ENCODE measurements at regions not wholly inside any gene's neighbourhood (a gene's known extent, or its start where the extent isn't known, plus 50 kb on each side); places are given as distances from the start of the nearest gene placed in this dataset.

DNA sequence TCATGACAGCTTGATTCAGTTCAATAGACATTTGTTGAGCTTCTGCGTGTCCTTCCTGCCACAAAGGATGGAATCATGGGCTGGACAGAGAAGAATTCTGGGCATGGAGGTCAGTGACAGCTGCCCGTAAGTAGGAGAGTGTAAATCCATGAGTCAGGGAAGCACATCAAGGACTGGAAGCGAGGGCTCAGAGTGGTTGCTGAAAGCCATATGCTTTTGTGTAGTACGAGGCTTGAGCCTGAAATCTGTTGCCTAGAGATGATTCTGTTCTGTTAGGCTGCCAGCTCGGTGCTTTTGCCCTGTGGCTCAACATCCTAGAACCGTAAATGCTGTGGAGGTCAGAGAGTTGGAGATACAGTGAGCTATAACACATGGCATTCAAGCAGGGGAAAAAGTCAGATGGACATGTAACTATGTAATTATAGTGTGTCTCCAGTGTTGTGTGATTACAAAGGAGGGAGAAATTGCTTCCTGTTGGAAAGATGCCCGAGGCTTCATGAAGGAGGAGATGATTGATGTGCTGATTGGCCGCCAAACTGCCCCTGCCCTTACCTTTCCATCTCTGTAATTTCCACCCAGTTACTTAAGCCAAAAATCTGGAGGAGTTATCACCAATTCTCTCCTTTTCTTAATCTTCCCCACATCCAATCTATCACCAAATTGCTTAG lies 92.8 kb upstream of the CACNA1E start:
- Histone ChIP-seq H3K27ac (ENCODE audit: extremely low read depth, low read depth, low read length) (no peak overlapping the region), H3K4me3 (ENCODE audit: low read depth, low read length) (no peak overlapping the region), H3K9me3 (ENCODE audit: control insufficient read depth, insufficient read depth, low read depth, low read length) (no peaks in the 10 kb centered on the region), H3K36me3 (ENCODE audit: control insufficient read depth in 2 of 2, insufficient read depth in 1 of 2, low read length in 2 of 2) (no peaks in the 10 kb centered on the region), H3K4me1 (ENCODE audit: control insufficient read depth, insufficient read depth, low read length) (0 out of 2 replicates have a peak, but pooled peaks cover 3% of the 10 kb centered on the region)
- CTCF ChIA-PET, result interaction anchor here (0.7 to 1.2 kb wide), 4 partner anchors 9 to 200 kb away, joined by 3 to 4 read pairs (median 3); no protein-coding TSS in a partner anchor
- TF ChIP-seq, protein P1, sequence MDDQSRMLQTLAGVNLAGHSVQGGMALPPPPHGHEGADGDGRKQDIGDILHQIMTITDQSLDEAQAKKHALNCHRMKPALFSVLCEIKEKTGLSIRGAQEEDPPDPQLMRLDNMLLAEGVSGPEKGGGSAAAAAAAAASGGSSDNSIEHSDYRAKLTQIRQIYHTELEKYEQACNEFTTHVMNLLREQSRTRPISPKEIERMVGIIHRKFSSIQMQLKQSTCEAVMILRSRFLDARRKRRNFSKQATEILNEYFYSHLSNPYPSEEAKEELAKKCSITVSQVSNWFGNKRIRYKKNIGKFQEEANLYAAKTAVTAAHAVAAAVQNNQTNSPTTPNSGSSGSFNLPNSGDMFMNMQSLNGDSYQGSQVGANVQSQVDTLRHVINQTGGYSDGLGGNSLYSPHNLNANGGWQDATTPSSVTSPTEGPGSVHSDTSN (CRISPR knock-in tag; IDR thresholded peaks at IDR 0.05), result no peak
- TF ChIP-seq TCF7L2 (IDR thresholded peaks at IDR 0.05; ENCODE audit: borderline replicate concordance, low read depth, low read length) (0 out of 2 replicates have a peak, but pooled peaks have one; percentile 41), OSR2 (tag by site-specific recombination; IDR thresholded peaks at IDR 0.05) (0 out of 2 replicates have a peak, but pooled peaks have one; percentile 15), TRIM28 (IDR thresholded peaks at IDR 0.05; ENCODE audit: borderline replicate concordance, low read length) (peak; percentile 67; the same call in 1 of the 2 replicates), ZNF529 (tag by site-specific recombination; IDR thresholded peaks at IDR 0.05; ENCODE audit: insufficient replicate concordance) (no peak), ZNF530 (tag by site-specific recombination; IDR thresholded peaks at IDR 0.05; ENCODE audit: low read depth) (peak; percentile 83; the same call in 1 of the 2 replicates), SP7 (tag by site-specific recombination; IDR thresholded peaks at IDR 0.05) (peak; percentile 97), WT1 (tag by site-specific recombination; IDR thresholded peaks at IDR 0.05) (0 out of 2 replicates have a peak, but pooled peaks have one; percentile 16)
- TF ChIP-seq, protein P2, sequence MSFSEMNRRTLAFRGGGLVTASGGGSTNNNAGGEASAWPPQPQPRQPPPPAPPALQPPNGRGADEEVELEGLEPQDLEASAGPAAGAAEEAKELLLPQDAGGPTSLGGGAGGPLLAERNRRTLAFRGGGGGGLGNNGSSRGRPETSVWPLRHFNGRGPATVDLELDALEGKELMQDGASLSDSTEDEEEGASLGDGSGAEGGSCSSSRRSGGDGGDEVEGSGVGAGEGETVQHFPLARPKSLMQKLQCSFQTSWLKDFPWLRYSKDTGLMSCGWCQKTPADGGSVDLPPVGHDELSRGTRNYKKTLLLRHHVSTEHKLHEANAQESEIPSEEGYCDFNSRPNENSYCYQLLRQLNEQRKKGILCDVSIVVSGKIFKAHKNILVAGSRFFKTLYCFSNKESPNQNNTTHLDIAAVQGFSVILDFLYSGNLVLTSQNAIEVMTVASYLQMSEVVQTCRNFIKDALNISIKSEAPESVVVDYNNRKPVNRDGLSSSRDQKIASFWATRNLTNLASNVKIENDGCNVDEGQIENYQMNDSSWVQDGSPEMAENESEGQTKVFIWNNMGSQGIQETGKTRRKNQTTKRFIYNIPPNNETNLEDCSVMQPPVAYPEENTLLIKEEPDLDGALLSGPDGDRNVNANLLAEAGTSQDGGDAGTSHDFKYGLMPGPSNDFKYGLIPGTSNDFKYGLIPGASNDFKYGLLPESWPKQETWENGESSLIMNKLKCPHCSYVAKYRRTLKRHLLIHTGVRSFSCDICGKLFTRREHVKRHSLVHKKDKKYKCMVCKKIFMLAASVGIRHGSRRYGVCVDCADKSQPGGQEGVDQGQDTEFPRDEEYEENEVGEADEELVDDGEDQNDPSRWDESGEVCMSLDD (tag by site-specific recombination; IDR thresholded peaks at IDR 0.05), result no peak
- TF ChIP-seq, protein P3, sequence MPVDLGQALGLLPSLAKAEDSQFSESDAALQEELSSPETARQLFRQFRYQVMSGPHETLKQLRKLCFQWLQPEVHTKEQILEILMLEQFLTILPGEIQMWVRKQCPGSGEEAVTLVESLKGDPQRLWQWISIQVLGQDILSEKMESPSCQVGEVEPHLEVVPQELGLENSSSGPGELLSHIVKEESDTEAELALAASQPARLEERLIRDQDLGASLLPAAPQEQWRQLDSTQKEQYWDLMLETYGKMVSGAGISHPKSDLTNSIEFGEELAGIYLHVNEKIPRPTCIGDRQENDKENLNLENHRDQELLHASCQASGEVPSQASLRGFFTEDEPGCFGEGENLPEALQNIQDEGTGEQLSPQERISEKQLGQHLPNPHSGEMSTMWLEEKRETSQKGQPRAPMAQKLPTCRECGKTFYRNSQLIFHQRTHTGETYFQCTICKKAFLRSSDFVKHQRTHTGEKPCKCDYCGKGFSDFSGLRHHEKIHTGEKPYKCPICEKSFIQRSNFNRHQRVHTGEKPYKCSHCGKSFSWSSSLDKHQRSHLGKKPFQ (tag by site-specific recombination; IDR thresholded peaks at IDR 0.05), result no peak
- POLR2A ChIA-PET, result no interaction called here

DNA sequence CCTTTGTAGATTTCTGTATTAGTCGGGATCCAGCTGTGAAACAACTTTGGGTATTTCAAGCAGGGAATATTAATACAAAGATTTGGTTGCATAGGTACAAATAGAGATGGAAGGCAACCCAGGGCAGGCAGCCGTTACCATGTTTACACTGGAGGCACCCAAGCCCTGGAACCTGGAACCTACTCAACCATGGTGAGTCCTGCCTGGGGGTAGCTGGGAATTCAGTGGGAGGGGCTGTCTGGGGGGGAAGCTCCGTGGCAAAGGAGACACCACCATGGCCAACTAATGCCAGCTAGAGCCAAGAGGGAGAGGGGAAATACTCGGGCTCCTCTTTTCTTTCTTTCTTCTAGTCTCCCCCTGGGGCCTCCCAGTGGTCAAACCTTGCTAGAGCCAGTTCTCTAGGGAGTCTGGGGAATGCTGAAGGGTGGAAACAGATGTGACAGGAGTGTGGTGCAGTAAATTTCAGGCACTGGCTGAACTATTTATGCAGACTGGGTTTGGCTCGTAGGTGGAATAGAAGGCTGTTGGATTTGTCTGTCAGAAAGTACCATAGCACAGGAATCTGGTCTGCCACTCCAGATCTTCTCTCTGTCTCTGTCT lies 91.9 kb upstream of the CACNA1E start:
- ChIA-PET POLR2A (no interaction called here), CTCF (interaction anchor here (0.6 to 1.2 kb wide), 3 partner anchors 10 to 33 kb away, joined by 3 to 5 read pairs (median 4); no protein-coding TSS in a partner anchor)
- Histone ChIP-seq H3K36me3 (ENCODE audit: control insufficient read depth in 2 of 2, insufficient read depth in 1 of 2, low read length in 2 of 2) (no peaks in the 10 kb centered on the region), H3K27ac (ENCODE audit: extremely low read depth, low read depth, low read length) (no peak overlapping the region), H3K4me1 (ENCODE audit: control insufficient read depth, insufficient read depth, low read length) (0 out of 2 replicates have a peak, but pooled peaks cover 3% of the 10 kb centered on the region), H3K9me3 (ENCODE audit: control insufficient read depth, insufficient read depth, low read depth, low read length) (no peaks in the 10 kb centered on the region), H3K4me3 (ENCODE audit: low read depth, low read length) (no peak overlapping the region)
- TF ChIP-seq, protein P4, sequence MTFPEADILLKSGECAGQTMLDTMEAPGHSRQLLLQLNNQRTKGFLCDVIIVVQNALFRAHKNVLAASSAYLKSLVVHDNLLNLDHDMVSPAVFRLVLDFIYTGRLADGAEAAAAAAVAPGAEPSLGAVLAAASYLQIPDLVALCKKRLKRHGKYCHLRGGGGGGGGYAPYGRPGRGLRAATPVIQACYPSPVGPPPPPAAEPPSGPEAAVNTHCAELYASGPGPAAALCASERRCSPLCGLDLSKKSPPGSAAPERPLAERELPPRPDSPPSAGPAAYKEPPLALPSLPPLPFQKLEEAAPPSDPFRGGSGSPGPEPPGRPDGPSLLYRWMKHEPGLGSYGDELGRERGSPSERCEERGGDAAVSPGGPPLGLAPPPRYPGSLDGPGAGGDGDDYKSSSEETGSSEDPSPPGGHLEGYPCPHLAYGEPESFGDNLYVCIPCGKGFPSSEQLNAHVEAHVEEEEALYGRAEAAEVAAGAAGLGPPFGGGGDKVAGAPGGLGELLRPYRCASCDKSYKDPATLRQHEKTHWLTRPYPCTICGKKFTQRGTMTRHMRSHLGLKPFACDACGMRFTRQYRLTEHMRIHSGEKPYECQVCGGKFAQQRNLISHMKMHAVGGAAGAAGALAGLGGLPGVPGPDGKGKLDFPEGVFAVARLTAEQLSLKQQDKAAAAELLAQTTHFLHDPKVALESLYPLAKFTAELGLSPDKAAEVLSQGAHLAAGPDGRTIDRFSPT (tag by site-specific recombination; IDR thresholded peaks at IDR 0.05), result no peak
- no peak for TF ChIP-seq EGR2 (tag by site-specific recombination; IDR thresholded peaks at IDR 0.05; ENCODE audit: low read depth)
- no peak for TF ChIP-seq ZNF133 (tag by site-specific recombination; IDR thresholded peaks at IDR 0.05)
- TF ChIP-seq, protein P5, sequence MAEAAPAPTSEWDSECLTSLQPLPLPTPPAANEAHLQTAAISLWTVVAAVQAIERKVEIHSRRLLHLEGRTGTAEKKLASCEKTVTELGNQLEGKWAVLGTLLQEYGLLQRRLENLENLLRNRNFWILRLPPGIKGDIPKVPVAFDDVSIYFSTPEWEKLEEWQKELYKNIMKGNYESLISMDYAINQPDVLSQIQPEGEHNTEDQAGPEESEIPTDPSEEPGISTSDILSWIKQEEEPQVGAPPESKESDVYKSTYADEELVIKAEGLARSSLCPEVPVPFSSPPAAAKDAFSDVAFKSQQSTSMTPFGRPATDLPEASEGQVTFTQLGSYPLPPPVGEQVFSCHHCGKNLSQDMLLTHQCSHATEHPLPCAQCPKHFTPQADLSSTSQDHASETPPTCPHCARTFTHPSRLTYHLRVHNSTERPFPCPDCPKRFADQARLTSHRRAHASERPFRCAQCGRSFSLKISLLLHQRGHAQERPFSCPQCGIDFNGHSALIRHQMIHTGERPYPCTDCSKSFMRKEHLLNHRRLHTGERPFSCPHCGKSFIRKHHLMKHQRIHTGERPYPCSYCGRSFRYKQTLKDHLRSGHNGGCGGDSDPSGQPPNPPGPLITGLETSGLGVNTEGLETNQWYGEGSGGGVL (tag by site-specific recombination; IDR thresholded peaks at IDR 0.05), result peak; percentile 24; the same call in 1 of the 2 replicates
- no peak for TF ChIP-seq ZNF837 (tag by site-specific recombination; IDR thresholded peaks at IDR 0.05)
- TF ChIP-seq ZNF610 (tag by site-specific recombination; IDR thresholded peaks at IDR 0.05; ENCODE audit: borderline replicate concordance), result no peak
- TF ChIP-seq ZNF791 (tag by site-specific recombination; IDR thresholded peaks at IDR 0.05), result no peak
- no peak for TF ChIP-seq ZNF830 (tag by site-specific recombination; IDR thresholded peaks at IDR 0.05; ENCODE audit: low read depth)
- TF ChIP-seq, protein P6, sequence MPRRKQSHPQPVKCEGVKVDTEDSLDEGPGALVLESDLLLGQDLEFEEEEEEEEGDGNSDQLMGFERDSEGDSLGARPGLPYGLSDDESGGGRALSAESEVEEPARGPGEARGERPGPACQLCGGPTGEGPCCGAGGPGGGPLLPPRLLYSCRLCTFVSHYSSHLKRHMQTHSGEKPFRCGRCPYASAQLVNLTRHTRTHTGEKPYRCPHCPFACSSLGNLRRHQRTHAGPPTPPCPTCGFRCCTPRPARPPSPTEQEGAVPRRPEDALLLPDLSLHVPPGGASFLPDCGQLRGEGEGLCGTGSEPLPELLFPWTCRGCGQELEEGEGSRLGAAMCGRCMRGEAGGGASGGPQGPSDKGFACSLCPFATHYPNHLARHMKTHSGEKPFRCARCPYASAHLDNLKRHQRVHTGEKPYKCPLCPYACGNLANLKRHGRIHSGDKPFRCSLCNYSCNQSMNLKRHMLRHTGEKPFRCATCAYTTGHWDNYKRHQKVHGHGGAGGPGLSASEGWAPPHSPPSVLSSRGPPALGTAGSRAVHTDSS (tag by site-specific recombination; IDR thresholded peaks at IDR 0.05), result no peak
- TF ChIP-seq ZBTB48 (tag by site-specific recombination; IDR thresholded peaks at IDR 0.05), result no peak
- no peak for TF ChIP-seq KLF10 (tag by site-specific recombination; IDR thresholded peaks at IDR 0.05)
- no peak for TF ChIP-seq ZNF155 (tag by site-specific recombination; IDR thresholded peaks at IDR 0.05)
